ENCODE measurements at regions not wholly inside any gene's neighbourhood (a gene's known extent, or its start where the extent isn't known, plus 50 kb on each side); places are given as distances from the start of the nearest gene placed in this dataset.

GRCh38 chr2:234671716-234672115 lies 174.8 kb upstream of the ARL4C start:
- TF ChIP-seq CTCF (IDR thresholded peaks at IDR 0.05) (no peak), POLR2A (IDR thresholded peaks at IDR 0.05; ENCODE audit: low read depth) (no peak), EP300 (IDR thresholded peaks at IDR 0.05) (no peak), POLR2AphosphoS5 (IDR thresholded peaks at IDR 0.05) (no peak)

Measured in esophagus muscularis mucosa (tissue), 4 donors.